Osteoblast (primary cell): ENCODE measurements at regions not wholly inside any gene's neighbourhood (a gene's known extent, or its start where the extent isn't known, plus 50 kb on each side); places are given as distances from the start of the nearest gene placed in this dataset.

ENCODE experiments used
- DNase-seq: peaks from one replicate; pipeline ENCODE4 v3.0.0; 2011; ENCODE audit warnings: low spot score, mixed read lengths; ENCODE audit not compliant: insufficient read length; ENCODE audit errors: missing footprints
- H2AFZ ChIP-seq: 2 replicates; pipeline ENCODE4 v1.6.0; 2011; ENCODE audit warnings: mild to moderate bottlenecking, low read length
- H3K27ac ChIP-seq: 2 replicates; pipeline ENCODE4 v1.5.1; 2011; ENCODE audit warnings: mild to moderate bottlenecking, low read depth, low read length, moderate library complexity
- H3K27me3 ChIP-seq: 2 replicates; pipeline ENCODE4 v1.6.0; 2012; ENCODE audit warnings: mild to moderate bottlenecking, control low read depth, inconsistent platforms, low read length, moderate library complexity; ENCODE audit not compliant: insufficient read depth
- H3K36me3 ChIP-seq: 2 replicates; pipeline ENCODE4 v1.5.1; 2011; ENCODE audit warnings: mild to moderate bottlenecking, low read length, control low read depth, moderate library complexity; ENCODE audit not compliant: insufficient read depth
- H3K4me1 ChIP-seq: 2 replicates; pipeline ENCODE4 v1.5.1; 2011; ENCODE audit warnings: mild to moderate bottlenecking, low read length, control low read depth, moderate library complexity; ENCODE audit not compliant: insufficient read depth
- H3K4me2 ChIP-seq: 2 replicates; pipeline ENCODE4 v1.6.0; 2011; ENCODE audit warnings: mild to moderate bottlenecking, low read length; ENCODE audit not compliant: insufficient read depth
- H3K4me3 ChIP-seq: fragments of 200-600 bp; sonication (generic); 3 replicates; pipeline ENCODE4 v1.5.1; 2012; ENCODE audit warnings: mild to moderate bottlenecking, low read length, inconsistent platforms; ENCODE audit not compliant: insufficient read depth
- H3K79me2 ChIP-seq: 2 replicates; pipeline ENCODE4 v1.6.0; 2012; ENCODE audit warnings: mild to moderate bottlenecking, low read length, control low read depth, inconsistent platforms; ENCODE audit not compliant: insufficient read depth
- H3K9me3 ChIP-seq: 2 replicates; pipeline ENCODE4 v1.5.1; 2011; ENCODE audit warnings: low read depth, low read length, control low read depth
- H4K20me1 ChIP-seq: 2 replicates; pipeline ENCODE4 v1.6.0; 2012; ENCODE audit warnings: mild to moderate bottlenecking, low read length, control low read depth; ENCODE audit not compliant: insufficient read depth
- TF ChIP-seq, protein P1 (sequence below): IDR thresholded peaks from 2 replicates; pipeline ENCODE4 v1.5.1; 2011; ENCODE audit warnings: mild to moderate bottlenecking, low read depth, low read length, moderate library complexity; ENCODE audit errors: extremely low read depth

DNA sequence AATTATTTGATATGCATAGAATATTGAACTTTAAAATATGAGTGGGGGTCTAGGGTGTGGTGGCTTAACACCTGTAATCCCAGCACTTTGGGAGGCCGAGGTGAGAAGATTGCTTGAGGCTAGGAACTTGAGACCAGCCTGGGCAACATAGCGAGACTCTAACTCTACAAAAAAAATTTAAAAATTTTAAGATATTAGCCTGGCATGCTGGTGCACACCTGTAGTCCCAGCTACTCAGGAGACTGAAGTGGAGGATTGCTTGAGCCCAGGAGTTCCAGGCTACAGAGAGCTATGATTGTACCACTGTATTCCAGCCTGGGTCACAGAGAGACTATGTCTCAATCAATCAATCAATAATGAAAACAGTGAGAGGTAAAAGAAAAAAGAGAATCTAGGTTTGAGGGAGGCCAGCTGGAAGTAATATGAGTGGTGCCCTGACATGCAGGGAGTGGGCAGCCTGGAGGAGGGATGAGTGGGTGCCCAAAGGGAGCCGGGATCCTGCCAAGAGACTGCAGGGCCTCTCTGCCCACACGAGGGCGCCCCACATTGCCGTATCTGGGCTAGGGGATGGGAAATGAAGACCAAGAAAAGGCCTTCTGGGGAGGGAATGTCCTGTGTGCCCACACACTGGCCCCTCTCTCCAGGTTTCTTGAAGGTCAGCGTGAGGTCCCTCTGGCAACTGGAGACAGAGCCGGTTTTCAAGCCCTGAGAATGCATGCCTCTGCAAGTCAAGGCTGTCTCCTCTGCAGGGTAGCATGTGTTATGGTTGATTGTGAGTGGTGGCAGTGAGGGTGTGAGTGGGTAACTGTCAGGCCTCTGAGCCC lies 93.9 kb upstream of the PPM1J start:
- Histone ChIP-seq H2AFZ (peak overlapping the region; percentile 75), H3K36me3 (no peaks in the 10 kb centered on the region), H3K79me2 (no peaks in the 10 kb centered on the region), H3K27me3 (no peaks in the 10 kb centered on the region), H3K9me3 (no peaks in the 10 kb centered on the region), H3K27ac (no peak overlapping the region), H3K4me2 (no peak overlapping the region), H3K4me1 (no peaks in the 10 kb centered on the region), H4K20me1 (no peaks in the 10 kb centered on the region), H3K4me3 (no peak overlapping the region)
- DNase-seq, result peak; percentile 93
- TF ChIP-seq, protein P1, sequence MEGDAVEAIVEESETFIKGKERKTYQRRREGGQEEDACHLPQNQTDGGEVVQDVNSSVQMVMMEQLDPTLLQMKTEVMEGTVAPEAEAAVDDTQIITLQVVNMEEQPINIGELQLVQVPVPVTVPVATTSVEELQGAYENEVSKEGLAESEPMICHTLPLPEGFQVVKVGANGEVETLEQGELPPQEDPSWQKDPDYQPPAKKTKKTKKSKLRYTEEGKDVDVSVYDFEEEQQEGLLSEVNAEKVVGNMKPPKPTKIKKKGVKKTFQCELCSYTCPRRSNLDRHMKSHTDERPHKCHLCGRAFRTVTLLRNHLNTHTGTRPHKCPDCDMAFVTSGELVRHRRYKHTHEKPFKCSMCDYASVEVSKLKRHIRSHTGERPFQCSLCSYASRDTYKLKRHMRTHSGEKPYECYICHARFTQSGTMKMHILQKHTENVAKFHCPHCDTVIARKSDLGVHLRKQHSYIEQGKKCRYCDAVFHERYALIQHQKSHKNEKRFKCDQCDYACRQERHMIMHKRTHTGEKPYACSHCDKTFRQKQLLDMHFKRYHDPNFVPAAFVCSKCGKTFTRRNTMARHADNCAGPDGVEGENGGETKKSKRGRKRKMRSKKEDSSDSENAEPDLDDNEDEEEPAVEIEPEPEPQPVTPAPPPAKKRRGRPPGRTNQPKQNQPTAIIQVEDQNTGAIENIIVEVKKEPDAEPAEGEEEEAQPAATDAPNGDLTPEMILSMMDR, result peak; percentile 94

DNA sequence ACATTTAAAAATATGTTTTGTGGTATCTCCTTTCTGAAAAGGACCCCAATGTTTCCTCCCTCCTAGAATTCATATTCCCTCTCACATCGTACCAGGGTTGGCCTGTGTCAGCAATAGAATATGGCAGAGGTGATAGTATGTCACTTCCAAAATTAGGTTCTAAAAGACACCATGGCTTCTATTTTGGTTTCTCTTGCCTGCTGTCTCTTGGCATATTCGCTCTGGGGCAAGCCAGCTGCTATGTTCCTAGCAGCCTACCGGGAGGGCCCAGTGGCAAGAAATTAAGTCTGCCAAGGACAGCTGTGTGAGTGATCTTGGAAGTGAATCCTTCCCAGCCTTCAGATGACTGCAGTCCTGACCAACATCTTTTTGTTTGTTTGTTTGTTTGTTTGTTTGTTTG lies 92.9 kb upstream of the PPM1J start:
- Histone ChIP-seq H3K36me3 (no peaks in the 10 kb centered on the region), H4K20me1 (no peaks in the 10 kb centered on the region), H3K27me3 (no peaks in the 10 kb centered on the region), H3K4me2 (no peak overlapping the region), H3K4me3 (no peak overlapping the region), H3K9me3 (no peaks in the 10 kb centered on the region), H2AFZ (no peak overlapping the region), H3K27ac (no peak overlapping the region), H3K79me2 (no peaks in the 10 kb centered on the region), H3K4me1 (no peaks in the 10 kb centered on the region)
- TF ChIP-seq, protein P1, result no peak
- no peak for DNase-seq

DNA sequence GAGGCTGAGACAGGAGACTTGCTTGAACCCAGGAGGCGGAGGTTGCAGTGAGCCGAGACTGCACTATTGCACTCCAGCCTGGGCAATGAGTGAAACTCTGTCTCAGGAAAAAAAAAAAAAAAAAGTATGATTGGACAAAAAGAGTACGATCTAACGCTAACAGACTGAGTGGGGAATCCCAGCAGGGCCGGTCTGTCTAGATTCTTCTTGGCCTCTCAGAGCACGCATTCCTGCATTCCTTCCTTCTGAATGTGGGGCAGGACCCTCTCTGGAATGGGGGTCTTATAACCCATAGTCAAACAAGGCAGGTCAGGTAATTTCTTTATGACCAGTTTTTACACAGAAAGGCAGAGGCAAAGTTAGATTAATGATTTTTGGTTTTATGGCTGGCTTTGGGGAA lies 92.0 kb upstream of the PPM1J start:
- no peaks in the 10 kb centered on the region for H3K4me1 ChIP-seq
- no peaks in the 10 kb centered on the region for H3K27me3 ChIP-seq
- no peak for DNase-seq
- no peaks in the 10 kb centered on the region for H3K9me3 ChIP-seq
- H2AFZ ChIP-seq, result no peak overlapping the region
- no peaks in the 10 kb centered on the region for H3K79me2 ChIP-seq
- no peaks in the 10 kb centered on the region for H4K20me1 ChIP-seq
- no peak overlapping the region for H3K27ac ChIP-seq
- H3K36me3 ChIP-seq, result no peaks in the 10 kb centered on the region
- no peak overlapping the region for H3K4me2 ChIP-seq
- H3K4me3 ChIP-seq, result no peak overlapping the region
- TF ChIP-seq, protein P1, result no peak

DNA sequence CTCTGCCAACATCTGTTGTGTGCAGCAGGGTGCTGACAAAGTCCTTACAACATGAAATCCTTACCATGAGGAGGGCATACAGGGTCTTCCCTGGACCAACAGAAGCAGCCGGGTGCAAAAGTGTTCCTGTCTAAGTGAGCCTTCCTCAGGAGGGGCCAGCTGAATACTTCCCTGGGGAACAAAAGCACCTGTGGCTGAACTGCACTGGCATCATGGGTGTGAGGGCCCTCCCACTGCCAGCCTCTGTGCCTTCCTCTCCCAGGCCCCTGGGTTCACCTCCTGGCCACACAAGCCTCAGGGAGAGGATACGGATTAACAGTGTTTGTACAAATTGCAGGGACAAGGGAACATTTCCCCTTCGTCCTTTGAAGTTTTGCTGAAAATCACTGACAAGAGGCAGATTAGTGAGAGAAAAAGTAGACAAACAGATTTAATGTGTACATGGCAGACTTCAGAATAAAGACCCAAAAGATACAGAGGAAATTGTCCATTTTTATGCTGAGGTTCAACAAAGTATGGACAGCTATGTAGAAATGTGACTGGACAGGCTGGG lies 91.0 kb upstream of the PPM1J start:
- Histone ChIP-seq H3K4me1 (no peaks in the 10 kb centered on the region), H3K27me3 (no peaks in the 10 kb centered on the region), H3K79me2 (no peaks in the 10 kb centered on the region), H3K4me3 (no peak overlapping the region), H3K36me3 (no peaks in the 10 kb centered on the region), H3K9me3 (no peaks in the 10 kb centered on the region), H3K27ac (no peak overlapping the region), H3K4me2 (no peak overlapping the region), H4K20me1 (no peaks in the 10 kb centered on the region), H2AFZ (no peak overlapping the region)
- TF ChIP-seq, protein P1, result no peak
- no peak for DNase-seq
